T-helper 2 cell treated with Interferon-gamma antibody and Interleukin-4, amounts not matched to agents 5 μg/mL and 100 μg/mL, for 36 hours (primary cell): ENCODE measurements at regions not wholly inside any gene's neighbourhood (a gene's known extent, or its start where the extent isn't known, plus 50 kb on each side); places are given as distances from the start of the nearest gene placed in this dataset.

Experiments
- DNase-seq: peaks from one replicate; pipeline ENCODE4 v3.0.0; 2021; ENCODE audit warnings: low spot score
- H3K27ac Mint-ChIP-seq: one replicate; pipeline ENCODE4 v1.8.0; 2021; ENCODE audit warnings: mild to moderate bottlenecking, mixed read lengths
- H3K27me3 Mint-ChIP-seq: one replicate; pipeline ENCODE4 v1.8.0; 2021; ENCODE audit warnings: low read depth, mixed read lengths
- H3K36me3 Mint-ChIP-seq: one replicate; pipeline ENCODE4 v1.8.0; 2021; ENCODE audit warnings: low read depth, mixed read lengths
- H3K4me1 Mint-ChIP-seq: one replicate; pipeline ENCODE4 v1.8.0; 2021; ENCODE audit warnings: low read depth, mixed read lengths
- H3K4me3 Mint-ChIP-seq: one replicate; pipeline ENCODE4 v1.8.0; 2022; ENCODE audit warnings: mild to moderate bottlenecking, moderate library complexity, mixed read lengths
- H3K9me3 Mint-ChIP-seq: one replicate; pipeline ENCODE4 v1.8.0; 2021; ENCODE audit warnings: mixed read lengths

GRCh38 chr13:109910194-109910593 is 123.8 kb upstream of the IRS2 start:
- no peaks in the 10 kb centered on the region for H3K36me3 Mint-ChIP-seq
- no peak for DNase-seq
- H3K27me3 Mint-ChIP-seq: peaks cover 4% of the 10 kb centered on the region
- no peak overlapping the region for H3K27ac Mint-ChIP-seq
- no peaks in the 10 kb centered on the region for H3K9me3 Mint-ChIP-seq
- no peaks in the 10 kb centered on the region for H3K4me1 Mint-ChIP-seq
- H3K4me3 Mint-ChIP-seq: no peak overlapping the region

GRCh38 chr13:109906976-109907375 is 120.6 kb upstream of the IRS2 start:
- Mint-ChIP-seq H3K27ac (no peak overlapping the region), H3K4me1 (no peaks in the 10 kb centered on the region), H3K9me3 (no peaks in the 10 kb centered on the region), H3K4me3 (no peak overlapping the region), H3K36me3 (no peaks in the 10 kb centered on the region), H3K27me3 (peaks cover under 1% of the 10 kb centered on the region)
- DNase-seq: no peak

- H3K27me3 Mint-ChIP-seq: peaks cover 3% of the 10 kb centered on the region
- no peaks in the 10 kb centered on the region for H3K36me3 Mint-ChIP-seq
- H3K4me3 Mint-ChIP-seq: no peak overlapping the region
- no peaks in the 10 kb centered on the region for H3K9me3 Mint-ChIP-seq
- H3K4me1 Mint-ChIP-seq: no peaks in the 10 kb centered on the region
- H3K27ac Mint-ChIP-seq: no peak overlapping the region
- DNase-seq: no peak
Observed at GRCh38 chr13:109904218-109904617, 117.8 kb upstream of the IRS2 start.

- Mint-ChIP-seq H3K4me1 (no peaks in the 10 kb centered on the region), H3K9me3 (no peaks in the 10 kb centered on the region), H3K27me3 (peaks cover 9% of the 10 kb centered on the region), H3K36me3 (no peaks in the 10 kb centered on the region), H3K27ac (no peak overlapping the region), H3K4me3 (no peak overlapping the region)
- no peak for DNase-seq
Observed at GRCh38 chr13:109900741-109901140, 114.4 kb upstream of the IRS2 start.

GRCh38 chr13:109900320-109900719 is 113.9 kb upstream of the IRS2 start:
- Mint-ChIP-seq H3K36me3 (no peaks in the 10 kb centered on the region), H3K4me3 (no peak overlapping the region), H3K9me3 (no peaks in the 10 kb centered on the region), H3K27ac (no peak overlapping the region), H3K4me1 (no peaks in the 10 kb centered on the region), H3K27me3 (peaks cover 9% of the 10 kb centered on the region)
- DNase-seq: no peak

- DNase-seq: no peak
- Mint-ChIP-seq H3K27me3 (peaks cover 9% of the 10 kb centered on the region), H3K4me3 (no peak overlapping the region), H3K4me1 (no peaks in the 10 kb centered on the region), H3K36me3 (no peaks in the 10 kb centered on the region), H3K9me3 (no peaks in the 10 kb centered on the region), H3K27ac (no peak overlapping the region)
Observed at GRCh38 chr13:109899748-109900147, 113.4 kb upstream of the IRS2 start.

- H3K4me1 Mint-ChIP-seq: no peaks in the 10 kb centered on the region
- no peaks in the 10 kb centered on the region for H3K36me3 Mint-ChIP-seq
- H3K27me3 Mint-ChIP-seq: peaks cover 9% of the 10 kb centered on the region
- H3K9me3 Mint-ChIP-seq: no peaks in the 10 kb centered on the region
- no peak overlapping the region for H3K27ac Mint-ChIP-seq
- no peak overlapping the region for H3K4me3 Mint-ChIP-seq
- DNase-seq: no peak
Observed at GRCh38 chr13:109899316-109899715, 112.9 kb upstream of the IRS2 start.

GRCh38 chr13:109897988-109898624 is 111.7 kb upstream of the IRS2 start:
- Mint-ChIP-seq H3K4me3 (no peak overlapping the region), H3K27me3 (peaks cover 9% of the 10 kb centered on the region), H3K9me3 (no peaks in the 10 kb centered on the region), H3K27ac (no peak overlapping the region), H3K36me3 (no peaks in the 10 kb centered on the region), H3K4me1 (no peaks in the 10 kb centered on the region)
- no peak for DNase-seq

- Mint-ChIP-seq H3K4me1 (no peaks in the 10 kb centered on the region), H3K27ac (no peak overlapping the region), H3K4me3 (no peak overlapping the region), H3K27me3 (peaks cover 2% of the 10 kb centered on the region), H3K9me3 (peaks cover 4% of the 10 kb centered on the region), H3K36me3 (no peaks in the 10 kb centered on the region)
- DNase-seq: no peak
Observed at GRCh38 chr13:109892101-109892500, 105.7 kb upstream of the IRS2 start.

- H3K27ac Mint-ChIP-seq: no peak overlapping the region
- H3K4me1 Mint-ChIP-seq: no peaks in the 10 kb centered on the region
- H3K9me3 Mint-ChIP-seq: peaks cover 4% of the 10 kb centered on the region
Observed at GRCh38 chr13:109885235-109885634, 98.9 kb upstream of the IRS2 start.

GRCh38 chr13:109884462-109884861 is 98.1 kb upstream of the IRS2 start:
- Mint-ChIP-seq H3K27me3 (no peaks in the 10 kb centered on the region), H3K4me3 (no peak overlapping the region), H3K9me3 (peaks cover 4% of the 10 kb centered on the region), H3K27ac (no peak overlapping the region), H3K36me3 (no peaks in the 10 kb centered on the region), H3K4me1 (no peaks in the 10 kb centered on the region)
- DNase-seq: no peak

More at GRCh38 chr13:109885235-109885634, 98.9 kb upstream of the IRS2 start:
- DNase-seq: no peak
- H3K4me3 Mint-ChIP-seq: no peak overlapping the region
- H3K36me3 Mint-ChIP-seq: no peaks in the 10 kb centered on the region
- no peaks in the 10 kb centered on the region for H3K27me3 Mint-ChIP-seq

GRCh38 chr13:109883181-109884180 is 97.1 kb upstream of the IRS2 start:
- H3K36me3 Mint-ChIP-seq: no peaks in the 10 kb centered on the region
- no peaks in the 10 kb centered on the region for H3K27me3 Mint-ChIP-seq
- H3K4me3 Mint-ChIP-seq: no peak overlapping the region
- H3K27ac Mint-ChIP-seq: no peak overlapping the region
- no peaks in the 10 kb centered on the region for H3K4me1 Mint-ChIP-seq
- no peak for DNase-seq
- peaks cover 4% of the 10 kb centered on the region for H3K9me3 Mint-ChIP-seq

GRCh38 chr13:109881961-109882558 is 95.7 kb upstream of the IRS2 start:
- H3K9me3 Mint-ChIP-seq: no peaks in the 10 kb centered on the region
- H3K27ac Mint-ChIP-seq: no peak overlapping the region
- H3K4me1 Mint-ChIP-seq: no peaks in the 10 kb centered on the region
- H3K27me3 Mint-ChIP-seq: peaks cover 3% of the 10 kb centered on the region
- no peak overlapping the region for H3K4me3 Mint-ChIP-seq
- no peak for DNase-seq
- H3K36me3 Mint-ChIP-seq: no peaks in the 10 kb centered on the region

GRCh38 chr13:109881347-109881725 is 95.0 kb upstream of the IRS2 start:
- H3K27me3 Mint-ChIP-seq: peaks cover 3% of the 10 kb centered on the region
- no peak overlapping the region for H3K27ac Mint-ChIP-seq

More at GRCh38 chr13:109881347-109881725, 95.0 kb upstream of the IRS2 start:
- H3K36me3 Mint-ChIP-seq: no peaks in the 10 kb centered on the region
- no peaks in the 10 kb centered on the region for H3K9me3 Mint-ChIP-seq
- DNase-seq: no peak
- no peak overlapping the region for H3K4me3 Mint-ChIP-seq
- no peaks in the 10 kb centered on the region for H3K4me1 Mint-ChIP-seq
